Daoy (cell line): ENCODE measurements at regions not wholly inside any gene's neighbourhood (a gene's known extent, or its start where the extent isn't known, plus 50 kb on each side); places are given as distances from the start of the nearest gene placed in this dataset.

Experiments
- DNase-seq: peaks from one replicate; pipeline ENCODE4 v3.0.0-alpha.2; 2015; ENCODE audit warnings: low read depth

GRCh38 chr3:66803206-66803605 is 194.9 kb upstream of the KBTBD8 start:
- DNase-seq = no peak

- no peak for DNase-seq
These were observed 194.1 kb upstream of the KBTBD8 start for GRCh38 chr3:66803721-66804695.

- no peak for DNase-seq
These were observed 189.1 kb upstream of the KBTBD8 start for GRCh38 chr3:66808891-66809594.

- DNase-seq = no peak
These were observed 188.5 kb upstream of the KBTBD8 start for GRCh38 chr3:66809595-66809958.

DNA sequence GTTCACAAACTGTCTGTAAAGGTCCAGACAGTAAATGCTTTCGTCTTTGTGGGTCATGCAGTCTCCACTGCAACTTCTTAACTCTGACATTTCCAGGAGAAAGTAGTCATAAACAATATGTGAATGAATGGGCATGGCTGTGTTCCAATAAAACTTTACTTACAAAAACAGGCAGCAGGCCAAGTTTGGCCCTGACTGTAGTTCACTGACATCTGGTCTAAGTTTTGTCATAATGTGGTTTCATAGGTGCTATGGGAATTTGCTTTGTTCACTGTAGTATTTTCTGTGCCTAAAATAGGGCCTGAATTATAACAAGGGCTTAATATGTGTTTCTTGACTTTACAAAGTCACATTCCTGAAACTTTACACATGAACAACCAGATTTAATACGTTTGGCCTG is 186.0 kb upstream of the KBTBD8 start:
- DNase-seq = peak; percentile 23

DNA sequence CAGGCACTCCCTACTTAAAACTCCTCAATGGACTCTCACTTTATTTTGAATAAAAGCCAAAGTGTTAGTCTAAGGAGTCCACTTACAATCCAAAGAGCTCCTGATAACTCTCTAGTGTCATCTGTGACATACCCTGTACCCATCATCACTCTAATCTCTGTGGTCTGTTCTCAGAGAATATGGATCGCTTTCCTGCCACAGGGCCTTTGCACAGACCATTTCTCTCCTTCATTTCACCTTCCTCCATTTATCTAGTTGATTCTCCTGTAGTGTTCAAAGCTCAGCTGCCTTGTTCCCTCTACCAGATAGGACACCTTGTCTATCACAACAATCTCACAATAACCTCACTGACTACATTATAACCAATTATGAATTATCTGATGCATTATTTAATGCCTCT is 185.4 kb upstream of the KBTBD8 start:
- DNase-seq = no peak

DNA sequence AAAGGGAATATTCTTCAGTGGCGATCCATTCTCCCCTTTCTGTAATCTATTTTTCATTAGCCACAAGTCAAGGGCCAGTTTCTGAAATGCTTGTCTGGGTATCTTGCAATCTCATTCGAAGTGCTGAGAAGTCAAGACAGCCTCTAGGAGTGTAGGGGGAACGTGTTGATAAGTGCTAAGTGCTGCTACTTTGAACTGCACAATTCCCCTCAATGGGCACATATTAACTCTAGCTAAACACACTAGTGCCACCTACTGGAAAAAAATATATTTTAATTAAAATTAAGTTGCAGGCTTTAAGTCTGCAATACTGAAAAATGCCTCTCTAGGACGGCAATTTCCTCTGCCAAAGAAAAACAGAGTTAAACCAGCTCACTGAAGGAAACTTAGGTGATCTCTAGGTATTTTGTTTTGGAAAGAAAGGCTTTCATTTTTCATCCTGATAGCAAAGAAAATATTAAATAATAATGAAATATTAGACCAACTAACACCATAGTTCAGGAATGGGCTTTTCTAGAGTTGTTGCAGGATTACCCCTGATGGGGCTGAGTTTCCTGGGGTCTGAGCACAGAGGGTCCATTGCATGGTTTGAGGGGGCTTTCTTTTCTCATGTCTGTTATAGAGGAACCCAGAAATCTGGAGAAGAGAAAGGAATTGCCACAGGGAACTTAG is 181.9 kb upstream of the KBTBD8 start:
- peak; percentile 23 for DNase-seq

DNA sequence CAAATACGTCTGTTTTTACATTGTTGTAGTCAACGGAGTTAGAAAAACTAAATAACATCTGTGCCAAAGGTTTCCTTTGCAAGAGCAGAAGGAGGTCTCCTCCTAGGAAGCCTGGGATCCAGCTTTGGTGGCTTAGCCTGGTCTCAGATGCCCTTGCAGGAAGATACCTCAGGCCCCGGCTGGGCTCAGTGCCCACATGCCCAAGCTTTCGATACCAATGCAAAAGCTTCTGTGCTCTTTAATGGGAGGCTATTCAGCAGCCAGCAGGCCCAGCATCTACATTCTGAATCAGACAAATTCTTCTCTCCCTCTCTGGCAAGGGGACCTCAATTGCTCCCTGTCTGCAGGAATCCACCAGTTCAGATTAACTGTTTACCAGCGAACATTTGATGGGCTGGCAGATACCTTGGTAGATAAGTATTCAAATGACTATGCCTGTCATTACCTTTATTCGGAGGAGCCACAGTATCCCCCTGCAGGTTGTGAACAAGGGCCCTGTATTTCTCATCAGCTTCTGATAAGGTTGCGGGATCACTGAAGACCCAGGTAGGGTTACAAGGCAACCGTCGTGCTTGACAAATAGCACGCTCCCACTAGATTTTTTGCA is 180.1 kb upstream of the KBTBD8 start:
- DNase-seq = no peak

DNA sequence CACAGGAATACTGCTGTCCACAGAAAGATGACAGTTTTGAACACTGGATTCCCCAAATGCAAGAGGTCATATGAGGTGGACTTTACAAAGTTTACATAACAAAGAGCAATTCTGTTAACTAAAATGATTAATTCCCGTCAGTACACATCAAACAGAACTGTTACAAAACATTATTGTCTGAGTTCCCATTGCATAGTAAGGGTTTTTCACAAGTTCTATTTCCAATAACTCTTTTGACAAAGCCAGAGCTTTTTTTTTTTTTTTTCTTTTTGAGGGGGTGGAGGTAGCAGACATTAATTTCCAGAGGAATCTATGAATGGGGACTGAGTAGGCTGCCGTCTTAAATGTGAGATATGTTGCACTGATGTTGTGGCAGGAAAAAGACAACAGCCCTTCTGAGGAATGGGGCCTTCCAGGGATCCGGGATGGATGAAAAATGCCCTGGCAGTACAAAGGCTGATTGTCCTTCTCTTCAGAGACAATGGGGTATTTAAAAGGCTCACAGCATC is 178.1 kb upstream of the KBTBD8 start:
- DNase-seq = no peak

GRCh38 chr3:66822186-66823008 is 175.7 kb upstream of the KBTBD8 start:
- DNase-seq = peak; percentile 51

- DNase-seq = no peak
These were observed 175.1 kb upstream of the KBTBD8 start for GRCh38 chr3:66823009-66823397.

DNA sequence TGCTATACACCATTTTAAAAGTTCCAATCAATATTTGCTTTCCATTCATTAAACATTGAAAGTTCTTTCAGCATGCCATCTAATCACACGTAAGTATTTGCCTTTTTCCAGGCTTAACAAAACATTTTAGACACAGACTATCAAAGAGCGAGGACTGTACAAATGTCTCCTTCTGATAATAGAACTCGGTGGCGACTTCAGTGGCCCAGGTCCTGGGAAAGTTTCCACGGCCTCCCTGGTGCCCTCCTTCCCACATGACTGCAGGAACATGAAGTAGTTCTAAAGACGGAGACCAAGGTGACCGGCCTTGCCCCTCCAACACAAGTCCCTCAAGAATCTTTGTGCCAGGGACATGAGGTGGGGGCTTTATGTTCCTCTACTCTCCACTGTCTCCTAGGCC is 174.6 kb upstream of the KBTBD8 start:
- no peak for DNase-seq

GRCh38 chr3:66825375-66825774 is 172.7 kb upstream of the KBTBD8 start:
- DNase-seq = no peak

GRCh38 chr3:66827726-66828125 is 170.4 kb upstream of the KBTBD8 start:
- DNase-seq = no peak

DNA sequence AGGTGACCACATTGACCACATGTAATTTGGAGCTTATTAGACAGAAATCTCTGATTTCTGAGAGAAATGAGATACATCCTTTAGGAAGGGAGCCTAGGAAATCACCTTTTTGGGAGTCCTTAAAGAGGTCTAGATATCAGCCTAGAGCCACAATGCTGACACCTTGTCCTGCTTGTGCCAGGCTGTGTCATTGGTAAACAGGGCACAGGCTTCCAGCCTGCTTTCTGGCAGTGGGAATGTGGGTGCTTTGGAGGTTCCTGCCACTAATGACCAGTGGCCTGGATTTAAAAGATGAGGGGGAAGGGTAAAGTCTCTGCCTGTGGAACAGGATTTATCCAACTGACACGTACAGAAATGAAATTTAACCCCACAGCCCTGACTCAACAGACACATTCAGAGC is 169.8 kb upstream of the KBTBD8 start:
- DNase-seq = no peak

GRCh38 chr3:66830301-66830700 is 167.8 kb upstream of the KBTBD8 start:
- no peak for DNase-seq

GRCh38 chr3:66831931-66832330 is 166.2 kb upstream of the KBTBD8 start:
- no peak for DNase-seq

- DNase-seq = no peak
These were observed 161.5 kb upstream of the KBTBD8 start for GRCh38 chr3:66836363-66837152.

DNA sequence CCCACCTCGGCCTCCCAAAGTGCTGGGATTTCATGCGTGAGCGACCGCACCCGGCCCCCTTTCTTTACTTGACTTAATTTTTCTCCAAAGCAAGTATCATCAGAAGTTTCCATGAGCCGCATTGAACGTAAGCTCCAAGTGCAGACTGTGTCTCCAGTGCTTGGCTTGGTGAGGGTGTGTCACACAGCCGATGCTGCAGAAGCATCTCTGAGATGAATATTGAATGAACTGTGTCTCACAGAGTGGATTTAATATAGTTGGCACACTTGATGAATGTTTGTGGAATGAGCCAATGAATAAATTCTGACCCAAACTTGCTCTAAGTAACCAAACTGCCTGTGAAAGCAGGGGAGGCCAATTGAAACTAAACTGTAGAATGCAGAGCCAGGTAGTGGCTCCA is 159.4 kb upstream of the KBTBD8 start:
- DNase-seq = no peak

DNA sequence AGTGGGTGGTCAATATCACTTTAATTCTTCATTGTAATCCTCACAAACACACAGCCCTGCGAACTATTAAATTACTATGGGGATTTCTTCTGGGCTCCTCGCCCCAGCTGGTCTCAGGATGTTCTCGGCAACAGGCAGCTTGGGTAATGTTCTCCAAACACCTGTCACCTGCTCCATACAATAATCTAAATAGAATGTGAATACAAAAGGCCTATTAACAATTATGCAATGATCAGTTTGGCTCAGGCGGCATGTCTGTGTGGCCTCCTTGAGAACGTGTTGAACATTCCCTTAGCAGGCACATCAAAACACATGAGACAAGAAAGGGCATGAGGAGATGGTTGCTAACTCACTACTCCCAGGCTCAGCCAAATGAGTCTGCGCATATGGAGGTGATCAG is 158.6 kb upstream of the KBTBD8 start:
- no peak for DNase-seq
